GM18868 (cell line): ENCODE measurements at regions not wholly inside any gene's neighbourhood (a gene's known extent, or its start where the extent isn't known, plus 50 kb on each side); places are given as distances from the start of the nearest gene placed in this dataset.
"Not testable (repeated sequence)": the region's sequence is repeated elsewhere in the genome, so short reads cannot be mapped to it uniquely, and the experiment has no call there.

ENCODE experiments used
- ATAC-seq: cut with Tn5 transposase; IDR thresholded peaks from one replicate; pipeline ENCODE4 v1.9.1; 2021; ENCODE audit warnings: mild to moderate bottlenecking, moderate library complexity; ENCODE audit not compliant: unreplicated experiment

DNA sequence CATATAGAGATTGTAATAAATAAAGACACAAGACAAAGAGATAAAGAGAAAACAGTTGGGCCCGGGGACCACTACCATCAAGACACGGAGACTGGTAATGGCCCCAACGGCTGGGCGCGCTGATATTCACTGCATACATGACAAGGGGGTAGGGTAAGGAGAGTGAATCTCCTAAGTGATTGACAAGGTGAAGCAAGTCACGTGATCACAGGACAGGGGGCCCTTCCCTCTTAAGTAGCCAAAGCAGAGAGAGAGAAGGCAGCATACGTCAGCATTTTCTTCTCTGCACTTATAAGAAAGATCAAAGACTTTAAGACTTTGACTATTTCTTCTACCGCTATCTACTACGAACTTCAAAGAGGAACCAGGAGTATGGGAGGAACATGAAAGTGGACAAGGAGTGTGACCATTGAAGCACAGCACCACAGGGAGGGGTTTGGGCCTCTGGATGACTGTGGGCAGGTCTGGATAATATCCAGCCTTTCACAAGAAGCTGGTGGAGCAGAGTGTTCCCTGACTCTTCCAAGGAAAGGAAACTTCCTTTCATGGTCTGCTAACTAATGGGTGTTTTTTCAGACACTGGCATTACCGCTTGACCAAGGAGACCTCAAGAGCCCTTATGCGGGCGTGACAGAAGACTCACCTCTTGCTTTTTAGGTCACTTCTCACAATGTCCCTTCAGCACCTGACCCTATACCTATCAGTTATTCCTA is 75.6 kb downstream of the MRPL39 start:
- not testable (repeated sequence) for ATAC-seq

DNA sequence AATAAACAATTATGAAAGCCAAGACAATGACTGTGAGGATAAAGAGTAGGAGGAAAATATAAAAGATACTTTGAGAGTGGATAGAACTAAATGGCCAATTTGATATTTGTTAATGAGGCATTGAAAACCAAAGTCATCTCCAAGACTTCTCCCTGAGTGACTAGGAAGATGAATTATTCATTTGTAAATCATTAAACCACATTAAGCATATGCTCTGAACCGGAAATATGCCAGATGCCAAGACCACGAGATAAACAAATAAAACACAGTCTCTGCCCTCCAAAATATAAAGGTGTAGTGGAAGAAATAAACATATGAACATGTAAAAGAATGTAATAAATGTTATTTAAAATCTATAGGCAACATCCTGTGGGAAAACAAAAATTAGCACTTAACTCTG is 78.8 kb downstream of the MRPL39 start:
- ATAC-seq: no peak

DNA sequence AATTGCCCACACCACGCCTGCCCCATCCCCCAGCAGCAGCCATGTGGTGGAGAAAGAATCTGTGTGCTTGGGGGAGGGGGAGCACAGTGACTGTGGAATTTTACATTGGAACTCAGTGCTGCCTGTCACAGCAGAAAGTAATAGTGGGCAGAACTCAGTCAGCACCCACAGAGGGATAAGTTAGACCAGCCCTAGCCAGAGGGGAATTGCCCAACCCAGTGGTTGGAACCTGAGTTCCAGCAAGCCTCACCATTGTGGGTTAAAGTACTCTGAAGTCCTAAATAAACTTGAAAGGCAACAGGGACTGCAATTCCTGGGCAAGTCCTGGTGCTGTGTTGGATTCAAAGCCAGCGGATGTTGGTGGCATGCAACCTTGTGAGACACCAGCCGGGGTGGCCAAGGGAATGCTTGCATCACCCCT is 88.8 kb downstream of the MRPL39 start:
- no peak for ATAC-seq

DNA sequence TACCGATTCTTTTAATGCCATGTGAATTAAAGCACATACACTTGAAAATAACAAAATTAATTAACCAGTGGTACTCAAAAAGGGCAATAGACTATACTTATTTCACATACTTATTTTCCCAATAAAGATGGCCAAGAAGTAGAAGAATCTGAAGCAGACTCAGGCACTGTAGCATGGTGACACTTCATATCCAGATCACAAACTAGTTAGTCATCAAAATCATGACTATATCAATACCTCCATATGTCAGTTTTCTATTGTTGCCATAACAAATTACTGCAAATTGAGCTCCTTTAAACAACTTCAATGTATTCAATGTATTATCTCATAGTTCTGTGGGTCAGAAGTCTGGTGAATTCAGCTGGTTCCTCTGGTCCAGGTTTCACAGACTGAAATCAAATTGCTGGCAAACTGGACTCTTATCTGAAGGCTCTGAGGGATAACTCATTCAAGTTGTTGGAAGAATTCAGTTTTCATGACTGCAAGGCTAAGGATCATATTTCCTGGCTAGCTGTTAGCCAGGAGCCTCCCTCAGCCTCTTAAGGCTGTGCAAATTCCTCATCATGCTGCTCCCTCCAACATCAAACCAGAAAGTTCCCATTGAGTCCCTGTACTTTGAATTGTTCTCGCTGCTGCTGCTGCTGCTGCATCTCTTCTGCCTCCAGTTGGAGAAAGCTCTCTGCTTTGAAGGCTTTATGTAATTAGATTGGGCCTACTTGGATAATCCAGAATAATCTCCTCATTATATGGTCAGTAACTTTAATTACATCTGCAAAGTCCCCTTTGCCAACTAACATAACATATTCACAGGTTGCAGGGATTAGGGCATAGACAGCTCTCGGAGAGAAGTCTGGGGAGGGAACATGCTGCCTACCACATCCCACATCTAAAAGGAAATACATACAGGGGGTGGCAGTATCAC is 91.5 kb downstream of the MRPL39 start:
- no peak for ATAC-seq

DNA sequence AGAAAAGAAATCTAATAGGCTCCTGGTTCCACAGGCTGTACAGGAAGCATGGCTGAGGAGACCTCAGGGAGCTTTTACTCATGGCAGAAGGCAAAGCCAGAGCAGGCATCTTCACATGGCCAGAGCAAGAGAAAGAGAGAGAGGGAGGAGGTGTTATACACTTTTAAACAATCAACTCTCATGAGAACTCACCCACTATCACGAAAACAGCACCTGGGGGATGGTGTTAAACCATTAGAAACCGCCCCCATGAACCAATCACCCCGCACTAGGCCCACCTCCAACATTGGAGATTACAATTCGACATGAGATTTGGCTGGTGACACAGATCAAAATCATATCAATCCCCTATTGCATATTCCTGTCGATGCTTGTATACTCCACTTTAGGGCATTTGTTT is 93.5 kb downstream of the MRPL39 start:
- ATAC-seq: no peak

DNA sequence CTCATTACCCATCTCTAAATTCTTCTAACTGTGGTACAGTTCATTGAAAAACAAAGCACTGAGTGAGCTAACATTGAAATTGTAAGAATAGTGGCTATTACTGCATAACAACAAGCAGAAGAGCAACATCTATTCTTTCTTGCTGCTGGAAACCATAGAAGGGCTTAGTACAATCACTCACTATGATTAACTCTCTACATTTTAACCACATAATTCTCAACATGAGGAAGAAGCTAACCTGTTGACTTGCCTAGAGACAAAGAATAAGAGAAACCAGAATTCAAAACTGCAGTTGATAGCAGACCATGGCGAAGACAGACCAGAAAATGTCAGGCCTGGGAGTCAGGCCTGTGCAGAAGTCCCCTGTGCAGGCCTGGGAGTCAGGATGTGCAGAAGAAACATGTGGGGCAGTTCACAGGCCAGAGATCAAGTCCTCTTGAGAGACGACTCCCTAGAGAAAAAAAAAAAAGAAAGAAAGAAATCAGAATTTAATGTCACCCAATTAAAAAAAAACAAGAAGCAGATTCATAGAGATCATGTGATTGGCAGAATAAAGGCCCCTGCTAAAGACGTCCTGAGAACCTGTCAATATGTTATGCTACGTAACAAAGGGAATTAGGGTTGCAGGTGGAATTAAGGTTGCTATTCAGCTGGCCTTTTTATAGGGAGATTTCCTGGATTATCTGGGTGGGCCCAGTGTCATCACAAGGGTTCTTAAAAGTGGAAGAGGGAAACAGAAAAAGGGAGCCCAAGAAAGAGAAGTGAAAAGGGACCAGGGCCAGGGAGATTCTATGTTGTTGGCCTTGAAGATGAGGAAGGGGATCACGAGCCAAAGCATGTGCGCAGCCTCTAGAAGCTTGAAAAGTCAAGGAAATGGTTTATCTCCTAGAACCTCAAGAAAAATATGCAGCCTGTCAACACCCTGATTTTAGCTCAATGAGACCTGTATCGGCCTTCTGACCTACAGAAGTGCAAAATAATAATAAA is 94.9 kb downstream of the MRPL39 start:
- ATAC-seq: no peak

DNA sequence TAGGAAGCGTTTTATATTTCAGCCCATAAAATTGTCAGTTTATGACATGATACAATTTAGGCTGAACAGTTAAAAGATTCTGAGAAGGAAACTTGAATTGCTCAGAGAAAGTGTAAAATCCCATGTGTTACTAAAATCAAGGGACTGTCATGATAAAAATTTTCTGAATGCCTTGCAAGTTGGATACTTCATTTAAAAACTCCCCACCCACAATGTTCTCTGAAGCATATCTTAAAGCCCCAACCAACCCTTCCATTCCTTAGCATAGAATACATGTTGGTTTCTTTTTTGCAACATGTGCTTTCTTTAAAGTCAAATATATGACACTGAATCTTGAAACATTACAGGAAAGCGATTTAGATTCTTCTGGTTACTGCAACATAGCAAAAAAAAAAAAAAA is 97.4 kb downstream of the MRPL39 start:
- peak; percentile 54 for ATAC-seq

DNA sequence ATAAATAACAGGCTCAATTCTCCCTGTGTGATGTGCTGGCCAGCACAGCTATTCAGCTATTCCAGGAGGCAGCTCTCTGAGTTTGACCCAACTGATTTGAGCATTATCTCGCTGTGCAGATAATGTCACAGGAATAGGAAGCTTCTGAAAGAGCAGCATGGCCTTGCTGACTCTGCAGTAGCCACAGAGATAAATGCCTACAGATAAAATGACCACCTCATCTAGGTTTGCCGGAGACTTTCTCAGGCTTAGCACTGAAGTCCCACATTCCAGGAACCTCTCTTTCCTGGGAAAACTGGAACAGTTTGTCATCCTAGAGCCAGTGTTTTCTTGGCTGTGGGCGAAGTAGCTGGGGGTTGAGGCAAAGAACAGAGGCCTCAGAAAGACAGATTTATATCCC is 98.9 kb downstream of the MRPL39 start:
- no peak for ATAC-seq

DNA sequence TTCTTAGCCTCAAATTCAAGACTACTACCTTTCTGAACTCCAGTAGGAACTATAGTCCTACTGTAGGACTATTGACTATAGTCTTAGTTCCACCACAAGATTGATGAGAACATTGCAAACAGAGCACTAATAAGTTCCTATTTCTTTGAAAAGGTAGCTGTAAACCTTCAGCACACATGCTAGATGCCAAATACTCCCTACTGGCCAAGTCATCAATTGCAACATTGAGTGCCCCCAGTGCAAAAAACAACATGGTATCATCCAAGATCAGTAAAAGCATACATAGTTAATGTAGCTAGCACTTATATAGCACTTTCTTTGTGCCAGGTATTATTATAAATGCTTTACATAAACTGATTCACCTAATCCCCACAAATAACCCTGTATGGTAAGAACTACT is 99.8 kb downstream of the MRPL39 start:
- ATAC-seq: peak; percentile 49

DNA sequence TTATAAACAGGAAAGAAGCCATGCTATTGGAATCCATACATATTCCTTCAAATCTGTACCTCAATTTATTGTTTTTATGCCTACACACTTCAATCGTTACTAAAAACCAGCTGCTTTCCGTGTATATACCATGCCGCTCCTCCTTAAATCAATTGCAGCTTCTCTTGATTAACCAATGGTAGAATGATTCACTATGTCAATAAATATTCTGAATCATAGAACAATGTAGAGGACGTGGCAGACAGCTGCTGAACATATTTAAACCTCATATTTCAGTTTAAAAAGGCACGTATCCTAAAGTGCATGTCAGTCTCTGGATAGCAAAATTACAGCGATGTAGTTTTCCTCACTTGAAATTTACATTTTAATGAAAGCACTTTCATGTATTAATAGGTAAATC is 100.4 kb downstream of the MRPL39 start:
- no peak for ATAC-seq

DNA sequence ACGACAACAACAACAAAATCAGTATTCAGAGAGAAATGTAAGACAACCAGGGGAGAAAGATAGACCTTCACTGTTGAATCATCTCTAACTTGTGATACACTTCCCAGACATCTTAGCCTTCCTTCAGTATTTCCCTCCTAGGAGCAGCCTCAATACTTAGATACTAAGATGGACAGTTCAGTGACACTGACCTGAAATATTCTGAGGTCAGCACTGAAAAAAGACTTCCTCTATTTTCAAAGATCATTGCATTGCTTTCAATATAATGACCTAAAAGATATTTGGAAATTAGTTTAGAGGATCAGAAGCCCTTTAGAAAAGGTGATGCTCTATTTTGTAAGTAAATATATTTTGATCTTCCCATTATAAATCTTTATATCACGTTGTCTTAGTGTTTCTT is 101.0 kb downstream of the MRPL39 start:
- no peak for ATAC-seq

DNA sequence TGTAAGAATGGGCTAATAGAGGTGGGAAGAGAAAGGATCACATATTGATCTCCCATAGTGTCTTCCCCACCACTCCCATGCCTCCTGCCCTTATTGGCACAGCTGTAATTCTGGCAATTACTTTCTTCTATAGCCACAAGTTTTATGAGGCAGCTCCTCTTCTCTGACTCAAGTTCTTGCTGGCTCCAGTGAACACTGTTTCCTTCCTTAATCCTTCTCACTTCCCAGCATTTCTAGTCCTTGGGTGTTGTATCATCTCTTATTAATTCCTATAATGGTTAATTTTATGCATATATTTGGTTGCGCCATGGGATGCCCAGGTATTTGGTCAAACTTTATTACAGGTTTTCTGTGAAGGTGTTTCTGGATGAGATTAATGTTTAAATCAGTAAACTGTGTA is 103.3 kb downstream of the MRPL39 start:
- ATAC-seq: no peak

DNA sequence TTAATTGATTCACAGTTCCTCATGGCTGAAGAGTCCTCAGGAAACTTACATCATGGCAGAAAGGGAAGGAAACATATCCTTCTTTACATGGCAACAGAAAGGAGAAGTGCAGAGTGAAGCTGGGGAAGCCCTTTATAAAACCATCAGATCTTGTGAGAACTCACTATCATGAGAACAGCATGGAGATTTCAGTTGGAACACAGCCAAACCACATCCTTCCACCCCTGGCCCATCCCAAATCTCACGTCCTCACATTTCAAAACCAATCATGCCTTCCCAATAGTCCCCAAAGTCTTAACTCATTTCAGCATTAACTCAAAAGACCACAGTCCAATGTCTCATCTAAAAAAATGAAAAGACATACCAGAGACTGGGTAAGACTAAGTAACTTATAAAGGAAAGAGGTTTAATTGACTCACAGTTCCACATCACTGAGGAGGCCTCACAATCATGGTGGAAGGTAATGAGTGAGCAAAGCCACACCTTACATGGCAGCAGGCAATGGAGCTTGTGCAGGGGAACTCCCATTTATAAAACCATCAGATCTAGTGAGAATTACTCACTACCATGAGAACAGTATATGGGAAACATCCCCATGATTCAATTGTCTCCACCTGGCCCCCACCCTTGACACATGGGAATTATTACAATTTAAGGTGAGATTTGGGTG is 105.2 kb downstream of the MRPL39 start:
- ATAC-seq: peak; percentile 71

DNA sequence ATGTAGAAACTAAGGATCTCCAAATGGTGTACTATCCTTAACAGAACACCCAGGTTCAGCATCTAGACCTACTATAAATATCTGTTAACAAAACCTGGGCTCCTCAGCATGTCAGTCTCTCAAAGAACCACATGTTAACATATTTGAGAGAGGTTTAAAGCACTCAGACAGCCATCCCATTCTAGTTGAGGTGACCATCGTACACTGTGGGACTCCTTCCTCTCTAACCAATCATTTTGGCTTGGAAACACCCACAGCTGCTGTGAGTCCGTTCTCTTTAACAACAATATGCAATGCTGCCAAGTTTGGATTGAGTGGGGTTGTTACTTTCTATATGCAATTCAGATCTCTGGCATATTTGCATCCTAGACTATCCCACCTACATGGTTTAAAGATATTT is 105.8 kb downstream of the MRPL39 start:
- ATAC-seq: peak; percentile 25

DNA sequence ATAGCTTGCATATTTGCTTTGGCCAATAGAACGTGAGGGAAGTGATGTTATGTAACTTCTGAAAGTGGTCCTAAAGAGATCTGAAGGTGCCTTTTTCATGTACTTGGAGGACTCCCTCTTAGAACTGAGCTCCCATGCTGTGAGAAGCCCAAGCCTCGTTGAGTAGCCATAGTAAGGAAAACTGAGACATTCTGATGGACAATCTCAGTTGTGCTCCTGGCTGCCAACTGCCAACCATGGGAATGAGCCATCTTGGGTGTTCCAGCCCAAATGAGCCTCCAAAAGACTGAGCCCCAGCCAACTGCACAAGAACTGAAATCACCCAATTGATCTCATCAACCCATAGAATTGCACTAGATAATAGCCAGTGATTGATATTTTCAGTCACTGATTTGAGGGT is 106.7 kb downstream of the MRPL39 start:
- no peak for ATAC-seq

DNA sequence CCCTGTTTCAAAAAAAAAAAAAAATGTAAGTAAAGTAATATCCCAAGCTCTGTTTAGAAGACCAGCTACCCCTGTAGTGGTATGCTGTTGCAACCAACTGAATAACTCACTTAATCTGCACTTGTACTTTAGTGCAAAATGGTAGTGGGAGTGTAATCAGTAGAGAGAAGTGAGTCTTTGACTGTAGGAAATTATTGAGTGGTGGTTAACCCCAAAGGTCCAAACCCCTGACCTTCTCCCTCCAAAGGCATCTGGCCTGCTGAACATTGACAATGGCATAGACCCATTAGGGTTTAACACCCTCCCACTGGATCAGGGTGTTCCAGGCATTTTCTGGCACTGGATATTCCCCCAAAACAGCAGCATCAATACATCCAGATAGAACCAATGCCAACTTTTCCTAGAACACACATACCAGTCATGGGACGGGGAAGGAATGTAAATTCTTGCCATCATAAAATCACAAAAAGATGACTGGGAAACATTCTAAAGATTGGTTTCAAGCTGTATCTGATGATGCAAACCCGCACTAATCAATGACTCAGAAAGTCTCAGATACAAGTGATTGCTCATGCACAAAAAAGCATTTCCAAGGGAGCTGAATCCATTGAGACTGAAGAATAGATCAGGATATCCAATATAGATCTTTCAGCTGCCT is 110.3 kb downstream of the MRPL39 start:
- ATAC-seq: peak; percentile 20

DNA sequence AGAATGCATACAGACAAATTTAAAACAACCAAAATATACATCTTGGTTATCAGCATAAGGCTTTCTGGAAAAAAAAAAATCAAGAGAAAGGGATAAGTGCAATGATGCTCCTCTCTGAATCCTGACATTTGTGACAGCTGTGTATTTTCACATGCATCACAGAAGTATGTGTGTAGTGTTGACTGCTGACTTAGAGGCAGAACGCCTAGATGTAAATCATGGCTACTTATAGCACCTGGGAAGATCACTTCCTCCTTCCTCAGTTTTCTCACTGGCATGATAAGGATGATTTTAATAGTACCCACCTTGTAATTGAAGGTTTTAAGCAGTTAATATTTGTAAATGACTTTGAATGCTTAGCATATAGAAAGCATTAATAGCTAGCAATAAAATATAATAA is 112.5 kb downstream of the MRPL39 start:
- ATAC-seq: peak; percentile 29

DNA sequence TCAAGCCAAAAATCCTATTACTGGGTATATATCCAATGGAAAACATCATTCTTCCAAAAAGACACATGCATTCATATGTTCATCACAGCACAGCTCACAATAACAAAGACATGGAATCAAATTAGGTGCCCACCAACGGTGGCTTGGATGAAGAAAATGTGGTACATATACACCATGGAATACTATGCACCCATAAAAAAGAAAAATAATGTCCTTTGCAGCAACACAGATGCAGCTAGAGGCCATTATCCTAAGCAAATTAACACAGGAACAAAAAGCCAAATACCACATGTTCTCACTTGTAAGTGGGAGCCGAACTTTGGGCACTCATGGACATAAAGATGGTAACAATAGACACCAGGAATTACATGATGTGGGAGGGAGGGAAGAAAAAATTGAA is 113.6 kb downstream of the MRPL39 start:
- no peak for ATAC-seq

DNA sequence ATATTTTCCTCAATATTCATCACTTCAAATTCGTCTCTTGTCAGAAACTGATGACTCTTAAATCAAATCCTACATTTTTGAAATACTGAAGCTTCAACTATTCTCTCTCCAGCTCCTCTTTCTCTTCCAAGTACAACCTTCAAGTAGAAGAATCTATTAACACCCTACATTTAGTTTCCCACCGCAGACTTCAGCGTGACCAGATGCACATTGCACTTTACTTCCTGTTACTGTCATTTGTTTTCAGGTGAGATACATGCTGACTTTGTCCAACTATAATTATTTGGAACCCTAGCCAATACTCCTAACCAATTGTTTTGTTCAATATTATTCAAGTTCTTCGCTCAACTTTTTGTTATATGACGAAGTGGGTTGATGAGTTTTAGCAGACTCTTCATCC is 116.0 kb downstream of the MRPL39 start:
- no peak for ATAC-seq

DNA sequence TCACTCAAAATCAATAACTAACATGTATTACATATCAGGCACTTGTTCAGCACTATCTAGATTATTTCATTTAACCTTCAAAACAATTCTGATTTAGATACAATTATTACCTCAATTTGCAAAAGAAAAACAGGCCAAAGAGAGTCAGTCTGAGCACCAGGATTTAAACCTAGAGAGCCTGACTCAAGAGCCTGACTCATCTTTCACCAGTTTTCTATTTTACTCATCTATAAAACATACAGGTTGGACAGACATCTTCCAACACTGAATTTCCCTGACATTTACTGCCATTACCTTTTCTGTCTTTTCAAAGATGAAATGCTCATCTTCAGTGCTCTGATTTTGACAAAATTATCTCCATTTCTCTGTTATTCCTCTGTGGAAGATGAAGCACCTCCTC is 116.5 kb downstream of the MRPL39 start:
- peak; percentile 21 for ATAC-seq
